HuH-7.5 (cell line): ENCODE measurements at regions not wholly inside any gene's neighbourhood (a gene's known extent, or its start where the extent isn't known, plus 50 kb on each side); places are given as distances from the start of the nearest gene placed in this dataset.
"Not testable (repeated sequence)": the region's sequence is repeated elsewhere in the genome, so short reads cannot be mapped to it uniquely, and the experiment has no call there.

Experiments used
- DNase-seq: peaks from one replicate; pipeline ENCODE4 v3.0.0; 2011; ENCODE audit warnings: low spot score

DNA sequence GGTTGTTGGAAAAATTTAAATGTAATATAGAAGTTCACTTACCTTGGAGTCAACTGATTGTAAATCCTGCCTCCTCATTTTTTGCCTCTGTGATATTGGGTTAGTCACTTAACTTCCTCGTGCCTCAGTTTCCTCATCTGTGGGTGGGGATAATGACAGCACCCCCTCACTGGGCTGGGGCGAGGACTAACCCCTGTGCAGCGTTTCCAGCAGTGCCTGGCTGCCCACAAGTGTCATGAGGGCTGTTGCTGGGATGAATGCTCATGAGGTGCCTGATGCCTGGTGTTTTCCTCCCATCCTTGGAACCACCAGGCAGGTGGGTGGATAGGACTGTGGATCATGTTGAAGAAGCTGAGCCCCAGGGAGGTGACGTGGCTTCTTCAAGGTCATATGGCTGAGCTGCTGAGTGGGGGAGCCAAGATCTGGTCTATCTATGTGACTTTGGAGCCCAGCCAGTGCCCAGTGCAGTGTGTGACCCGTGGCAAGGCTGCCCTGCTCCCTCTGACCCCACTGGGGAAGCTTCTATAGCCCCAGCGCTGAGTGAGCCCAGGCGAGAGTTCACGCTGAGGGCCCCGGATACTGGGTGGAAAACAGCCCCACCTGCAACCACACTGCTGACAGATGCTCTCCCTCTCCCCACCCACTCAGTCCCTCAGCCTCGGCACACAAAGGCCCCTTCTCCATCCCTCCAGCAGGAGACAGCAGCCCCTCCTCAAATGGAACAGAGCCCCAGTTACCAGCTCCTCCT, 446.0 kb downstream of the PTPRU start:
- no peak for DNase-seq

DNA sequence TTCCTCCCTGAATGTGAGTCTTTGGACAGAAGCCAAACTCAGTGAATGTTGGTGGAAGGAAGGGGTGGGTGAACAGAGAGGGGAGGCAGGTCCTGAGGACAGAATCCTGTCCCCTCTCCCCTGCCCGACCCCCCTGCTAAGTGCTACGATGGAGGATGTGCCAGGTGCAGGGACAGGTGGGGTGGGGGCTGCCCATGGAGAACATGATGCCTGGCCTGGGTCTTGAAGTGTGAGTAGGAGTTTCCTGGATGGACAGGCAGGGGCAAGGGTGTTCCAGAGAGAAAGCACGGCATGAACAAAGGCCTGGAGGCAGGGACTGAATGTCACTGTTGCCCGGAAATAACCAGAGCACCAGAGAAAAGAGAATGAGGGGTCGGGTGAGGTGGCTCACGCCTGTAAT, 445.1 kb downstream of the PTPRU start:
- not testable (repeated sequence) for DNase-seq

DNA sequence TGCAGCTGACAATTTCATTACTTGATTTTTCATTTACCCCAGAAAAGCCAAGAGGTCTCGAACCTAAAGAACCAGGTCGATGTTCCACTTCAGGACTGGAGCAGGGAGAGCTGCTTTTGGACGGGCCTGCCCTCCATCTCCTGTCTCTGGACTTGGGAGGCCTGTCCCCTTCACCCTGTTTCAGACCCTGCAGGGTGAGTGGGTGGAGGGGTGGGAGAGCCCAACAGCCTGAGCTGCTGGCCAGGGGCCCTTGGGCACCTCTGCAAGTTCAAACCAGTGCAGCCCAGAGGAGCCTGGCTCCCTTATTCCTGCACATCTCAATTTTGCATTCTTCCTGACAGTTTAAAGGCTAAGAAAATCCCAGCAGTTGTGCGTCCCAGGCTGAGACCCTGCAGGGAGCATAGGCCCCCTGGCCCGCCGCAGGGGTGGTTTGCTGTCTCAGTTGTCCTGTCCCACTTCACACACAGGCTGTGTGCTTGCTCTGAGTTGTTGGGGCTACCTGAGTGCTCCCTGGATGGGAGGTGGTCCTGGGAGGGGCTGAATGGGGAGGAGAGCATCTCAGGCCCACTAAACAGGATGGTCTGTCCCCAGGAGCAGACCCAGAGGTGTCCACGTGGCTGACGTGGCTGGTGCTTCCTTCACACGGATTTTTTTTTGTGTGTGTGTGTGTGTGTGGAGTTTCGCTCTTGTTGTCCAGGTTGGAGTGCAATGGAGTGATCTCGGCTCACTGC, 443.7 kb downstream of the PTPRU start:
- no peak for DNase-seq

DNA sequence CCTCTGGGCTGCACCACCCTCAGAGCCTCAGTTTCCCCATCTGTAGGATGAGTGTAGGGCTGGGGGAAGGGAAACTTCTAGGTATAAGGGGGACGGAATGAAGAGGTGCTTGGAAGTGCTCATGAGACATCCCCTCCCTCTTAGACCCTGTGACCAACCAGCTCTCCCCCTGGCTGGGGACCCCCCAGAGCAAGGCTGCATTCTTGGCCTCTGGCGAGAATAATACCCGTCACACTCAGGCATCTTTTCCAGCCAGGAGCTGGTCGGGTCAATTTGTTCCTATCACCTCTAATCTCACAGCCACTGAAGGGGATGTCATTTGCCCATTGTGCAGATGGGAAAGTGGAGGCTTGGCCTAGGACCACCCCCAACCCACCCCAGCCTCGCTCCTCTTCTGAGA, 443.0 kb downstream of the PTPRU start:
- no peak for DNase-seq

DNA sequence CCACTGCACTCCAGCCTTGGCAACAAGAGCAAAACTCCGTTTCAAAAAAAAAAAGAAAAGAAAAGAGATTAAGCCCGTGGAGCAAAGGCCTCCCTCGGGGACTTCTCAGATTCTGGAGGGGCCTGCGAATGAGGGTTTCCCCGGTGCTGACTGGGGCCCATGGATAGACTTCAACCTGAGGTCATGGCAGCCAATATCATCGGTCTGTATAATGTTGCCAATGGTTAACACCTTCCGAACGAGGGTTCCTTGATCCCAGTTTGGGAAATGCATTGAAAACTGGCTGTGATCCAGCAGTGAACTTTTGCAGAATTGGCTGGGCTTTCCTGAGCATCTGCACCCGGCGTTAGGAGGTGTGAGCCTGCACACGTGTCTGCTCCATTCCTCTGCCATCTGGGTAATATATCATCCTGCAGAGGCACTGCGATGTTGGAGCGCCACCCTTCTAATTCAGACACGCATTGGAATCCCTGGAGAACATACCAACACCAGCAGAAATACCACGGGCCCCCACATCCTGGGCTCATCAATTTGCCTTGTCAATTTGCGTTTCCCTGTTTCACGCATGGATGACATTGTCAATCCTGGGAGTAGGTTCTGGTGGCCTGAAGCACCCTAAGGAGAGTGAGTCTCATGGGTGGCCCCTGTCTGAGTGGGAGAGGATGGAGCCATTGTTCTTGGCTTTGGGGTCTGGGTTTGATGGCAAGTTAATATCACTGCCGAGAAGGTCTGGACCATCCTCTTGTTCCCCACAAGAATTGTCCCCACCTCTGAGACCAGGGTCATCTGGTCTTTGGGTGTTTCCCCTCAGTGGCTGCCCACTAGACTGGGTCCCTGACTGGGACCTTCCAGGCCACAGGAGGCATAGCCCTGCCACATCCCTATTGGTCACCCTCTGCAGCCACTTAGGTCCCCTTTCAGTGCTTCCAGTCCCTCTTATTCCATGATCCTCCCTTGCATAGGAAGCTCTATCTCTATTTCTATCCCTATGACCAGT, 441.0 kb downstream of the PTPRU start:
- no peak for DNase-seq

DNA sequence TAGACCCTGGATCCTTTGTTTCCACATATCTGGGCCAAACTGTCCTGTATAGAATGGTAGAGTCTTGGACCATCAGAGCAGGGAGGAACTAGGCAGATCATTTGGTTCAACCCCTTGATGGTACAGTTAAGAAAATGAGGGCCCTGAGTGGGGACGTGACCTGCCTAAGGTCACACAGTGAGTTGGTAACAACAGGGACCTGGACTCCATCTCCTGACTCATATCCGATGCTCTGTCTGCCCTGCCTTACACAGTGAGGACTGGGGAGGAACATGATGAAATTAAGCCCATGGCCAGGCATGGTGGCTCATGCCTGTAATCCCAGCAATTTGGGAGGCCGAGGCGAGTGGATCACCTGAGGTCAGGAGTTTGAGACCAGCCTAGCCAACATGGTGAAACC, 440.2 kb downstream of the PTPRU start:
- no peak for DNase-seq

DNA sequence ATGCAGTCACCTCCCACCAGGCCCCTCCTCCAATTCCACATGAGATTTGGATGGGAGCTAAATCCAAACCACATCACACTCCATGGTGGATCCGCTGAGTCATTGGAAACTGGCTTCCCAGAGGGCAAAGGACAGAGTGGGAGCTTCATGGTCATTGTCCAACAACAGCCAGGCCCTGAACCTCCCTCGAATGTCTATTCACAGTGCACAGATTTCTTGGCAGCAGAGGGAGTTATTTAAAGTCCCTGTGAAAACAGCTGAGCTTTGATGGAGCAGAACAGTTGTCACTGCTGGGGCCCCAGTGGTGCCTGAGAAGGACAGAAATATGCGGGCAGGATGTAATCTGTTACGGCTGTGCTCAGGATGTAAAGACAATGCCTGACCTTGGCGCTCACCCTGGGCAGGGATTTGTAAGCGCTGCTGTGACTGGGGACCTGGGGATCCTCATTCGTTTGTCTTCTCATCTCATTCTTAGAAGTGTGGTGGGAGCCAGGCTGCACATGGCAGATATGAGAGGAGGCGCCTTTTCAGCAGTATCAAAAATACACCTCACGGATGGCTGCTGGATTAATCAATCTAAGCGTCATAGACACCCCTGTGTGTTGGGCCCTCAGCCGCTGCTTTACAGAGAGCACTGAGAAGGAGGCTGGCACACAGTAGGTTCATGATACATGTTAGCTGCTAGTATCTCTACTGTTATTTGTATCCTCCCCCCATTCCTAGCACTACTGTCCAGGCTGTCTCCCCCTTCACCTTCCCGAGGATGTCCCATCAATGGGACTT, 439.4 kb downstream of the PTPRU start:
- no peak for DNase-seq

DNA sequence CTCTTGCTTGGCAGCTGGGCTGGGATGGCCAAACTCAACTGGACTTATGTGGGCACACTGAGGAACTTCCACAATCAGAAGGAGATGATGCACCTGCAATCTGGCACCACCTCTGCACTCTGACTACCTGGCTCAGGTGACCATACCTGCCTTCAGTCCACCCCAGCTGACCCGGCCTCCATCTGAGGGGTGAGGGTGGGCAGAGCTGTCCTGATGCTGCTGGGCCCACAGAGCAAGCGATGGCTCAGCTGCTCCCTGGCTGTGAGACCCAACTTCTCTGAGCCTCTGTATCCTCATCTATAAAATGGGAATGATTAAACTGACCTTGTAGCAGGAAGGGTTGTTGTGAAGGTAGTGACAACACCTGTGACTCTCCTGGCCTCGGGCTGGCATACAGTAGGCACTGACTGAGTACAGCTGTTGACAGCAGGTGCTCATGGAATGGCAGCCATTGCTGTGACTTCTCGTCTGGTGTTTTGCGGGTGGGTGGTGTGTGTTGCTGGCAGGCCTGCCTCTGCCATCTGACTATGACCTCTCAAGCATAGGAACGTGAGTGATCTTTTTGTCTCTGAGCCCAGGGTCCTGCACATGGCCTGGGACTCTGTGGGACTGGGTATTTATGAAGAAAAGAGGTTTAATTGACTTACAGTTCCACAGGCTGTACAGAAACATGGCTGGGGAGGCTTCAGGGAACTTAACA, 438.5 kb downstream of the PTPRU start:
- no peak for DNase-seq

DNA sequence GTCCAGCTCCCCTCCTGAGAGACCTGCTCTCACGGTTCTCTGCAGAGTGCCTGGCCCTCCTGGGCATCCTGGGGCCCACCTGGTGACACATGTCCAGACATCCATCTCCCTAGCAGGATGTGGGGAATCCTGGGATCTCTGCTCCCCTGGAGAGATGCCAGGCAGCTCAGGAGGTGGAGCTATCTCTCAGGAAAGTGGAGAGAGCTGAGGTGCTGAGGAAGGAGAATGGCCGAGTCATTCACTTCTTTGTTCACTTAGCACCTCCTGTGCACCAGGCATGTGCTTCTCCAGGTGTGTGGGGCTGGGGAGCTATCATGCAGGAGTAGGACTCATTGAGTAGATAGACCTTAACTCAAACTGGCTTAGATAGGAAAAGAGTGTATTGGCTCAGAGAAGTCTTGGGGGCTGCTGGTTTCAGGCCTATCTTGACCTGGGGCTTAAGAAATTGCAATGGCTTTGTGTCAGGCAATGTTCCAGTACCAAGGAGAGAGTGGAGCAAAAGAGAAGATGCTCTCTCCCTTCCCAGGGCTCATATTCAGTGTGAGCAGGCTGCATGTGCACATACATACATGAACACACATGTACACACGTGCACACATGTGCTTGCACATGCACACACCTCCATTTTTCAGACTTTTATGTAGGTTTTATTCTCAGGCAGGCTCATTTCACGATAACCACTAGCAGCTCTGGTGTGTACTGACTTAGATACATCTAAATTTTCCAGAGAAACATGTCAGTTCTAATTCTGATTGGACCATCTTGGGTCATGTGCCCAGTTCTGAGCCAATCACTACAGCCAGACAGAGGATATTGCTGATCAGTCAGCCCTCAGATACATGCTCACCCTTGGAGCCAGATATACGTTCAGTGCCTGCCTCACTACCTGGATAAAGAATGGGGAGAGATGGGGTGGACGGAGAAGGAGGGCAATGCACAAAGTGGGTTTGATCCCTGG, 437.6 kb downstream of the PTPRU start:
- DNase-seq, result no peak

DNA sequence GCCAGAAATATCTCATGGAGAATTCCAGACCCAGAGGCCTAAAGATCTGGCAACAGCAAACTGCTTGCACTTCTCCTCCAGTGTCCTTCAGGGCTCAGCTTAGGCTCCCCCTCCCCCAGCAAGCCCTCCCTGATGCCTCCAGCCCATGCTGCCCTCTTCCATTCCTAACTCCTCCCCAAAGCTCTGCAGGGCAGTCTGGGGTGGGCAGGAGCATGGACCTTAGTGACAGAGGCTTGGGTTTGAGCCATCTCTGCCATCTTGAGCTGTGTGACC, 436.8 kb downstream of the PTPRU start:
- no peak for DNase-seq

DNA sequence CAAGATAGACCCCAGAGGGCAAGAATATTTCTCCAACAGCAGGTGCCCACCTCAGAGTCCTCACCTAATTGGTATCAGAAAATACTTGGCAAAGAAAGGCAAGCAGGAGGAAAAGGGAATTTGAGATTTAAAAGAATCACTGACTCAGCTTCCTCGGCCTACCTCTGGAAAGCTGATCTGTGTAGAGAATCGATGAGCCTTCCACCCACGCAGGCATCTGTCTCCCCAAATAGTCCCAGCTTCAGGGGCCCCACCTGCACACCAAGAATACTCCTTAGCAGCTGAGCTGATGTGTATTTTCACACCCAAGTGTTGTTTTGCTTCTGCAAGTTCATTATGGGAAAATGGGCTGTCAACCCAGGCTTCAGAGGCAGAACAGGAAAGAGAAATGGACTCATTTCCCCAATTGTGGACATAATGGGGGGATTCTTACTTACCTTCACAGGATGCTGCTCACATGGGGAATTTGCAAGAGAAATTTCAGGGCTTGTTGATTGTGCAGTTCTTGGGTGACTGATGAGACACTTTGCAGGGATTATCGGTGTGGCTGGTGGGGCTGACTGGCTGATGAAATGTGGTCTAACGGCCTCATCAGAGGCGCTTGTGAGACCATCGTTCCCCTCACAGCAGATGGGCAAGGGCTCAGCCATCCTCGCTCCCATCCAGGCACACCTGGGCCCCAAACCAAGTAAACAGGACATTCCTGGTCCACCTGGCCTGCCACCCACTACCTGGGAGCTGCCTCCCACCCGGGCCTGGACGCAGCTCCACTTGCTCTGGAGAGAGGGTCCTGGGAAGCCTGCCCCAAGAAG, 436.3 kb downstream of the PTPRU start:
- no peak for DNase-seq

DNA sequence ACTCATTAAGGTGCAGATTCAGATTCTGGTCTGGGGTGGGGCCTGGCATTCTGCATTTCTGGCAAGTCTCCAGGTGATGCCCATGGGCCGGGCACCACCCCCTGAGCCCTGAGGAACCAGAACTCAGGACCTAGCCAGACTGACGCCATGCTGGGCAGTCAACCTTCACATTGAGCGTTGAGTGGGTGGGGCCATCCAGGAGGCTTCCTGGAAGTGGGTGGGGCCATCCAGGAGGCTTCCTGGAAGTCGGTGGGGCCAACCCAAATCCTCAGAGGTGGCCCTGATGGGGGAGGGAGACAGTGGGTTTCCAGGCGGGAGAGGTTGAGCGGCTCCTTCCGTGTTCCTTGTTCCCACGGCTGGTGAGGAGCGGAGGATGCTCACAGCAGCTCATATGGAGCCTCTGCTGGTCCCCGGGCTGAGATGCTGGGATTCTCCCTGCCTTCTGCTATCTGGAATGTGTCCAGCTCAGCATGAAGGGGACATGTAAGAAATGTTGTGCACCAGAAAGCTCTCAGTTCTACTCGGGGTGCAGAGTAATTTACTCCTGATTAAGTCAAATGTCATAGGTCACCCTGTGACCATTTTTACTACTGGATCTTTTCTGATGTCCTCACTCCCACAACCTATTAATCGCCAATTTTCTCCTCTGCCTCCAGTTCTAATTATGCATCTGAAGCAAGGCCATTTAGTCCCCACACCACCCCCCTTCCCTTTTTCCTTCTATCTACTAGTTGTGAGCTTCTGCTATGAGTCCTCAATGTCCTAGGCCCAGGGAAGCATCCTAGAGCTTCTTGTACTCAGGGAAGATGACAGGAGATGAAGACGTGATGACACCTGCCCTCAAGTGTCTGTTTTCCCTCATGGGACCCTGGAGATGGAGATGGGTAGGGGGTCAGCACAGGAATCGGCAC, 435.4 kb downstream of the PTPRU start:
- no peak for DNase-seq

DNA sequence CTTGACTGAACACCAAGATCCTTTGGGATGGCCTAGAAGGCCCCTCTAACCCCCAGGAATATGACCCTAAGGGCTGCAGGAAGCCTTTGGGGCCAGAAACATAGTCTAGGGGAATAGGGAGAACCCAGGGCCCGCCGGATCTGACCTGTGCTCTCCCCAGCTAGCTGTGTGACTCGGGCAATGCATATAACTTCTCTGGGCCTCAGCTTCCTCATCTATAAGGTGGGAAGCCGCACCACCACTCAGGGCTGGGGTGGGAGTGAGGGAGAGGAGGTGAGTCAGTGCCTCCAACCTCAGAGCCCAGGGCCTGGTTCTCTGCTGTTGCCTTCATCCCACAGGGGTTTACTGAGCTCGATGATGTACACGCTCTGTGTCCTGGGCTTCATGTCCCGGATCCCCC, 434.4 kb downstream of the PTPRU start:
- no peak for DNase-seq

DNA sequence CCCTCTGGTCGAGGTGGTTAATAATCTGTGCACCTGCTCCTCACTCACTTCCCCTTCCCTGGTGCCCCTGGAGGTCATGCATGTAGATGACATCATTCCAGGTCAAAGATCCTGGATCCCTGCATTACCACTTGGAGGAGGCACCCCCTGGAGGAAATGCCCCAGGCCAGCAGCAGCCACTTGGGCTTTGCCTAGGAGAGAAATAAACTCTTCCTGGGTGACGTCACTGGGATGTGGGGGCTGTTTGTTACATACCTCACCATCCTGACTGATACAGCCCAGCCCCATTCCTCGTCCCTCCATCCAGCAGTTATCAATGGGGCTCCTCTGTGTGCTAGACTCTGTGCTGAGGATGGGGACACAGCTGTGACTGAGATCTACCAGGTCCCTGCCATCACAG, 433.6 kb downstream of the PTPRU start:
- no peak for DNase-seq

DNA sequence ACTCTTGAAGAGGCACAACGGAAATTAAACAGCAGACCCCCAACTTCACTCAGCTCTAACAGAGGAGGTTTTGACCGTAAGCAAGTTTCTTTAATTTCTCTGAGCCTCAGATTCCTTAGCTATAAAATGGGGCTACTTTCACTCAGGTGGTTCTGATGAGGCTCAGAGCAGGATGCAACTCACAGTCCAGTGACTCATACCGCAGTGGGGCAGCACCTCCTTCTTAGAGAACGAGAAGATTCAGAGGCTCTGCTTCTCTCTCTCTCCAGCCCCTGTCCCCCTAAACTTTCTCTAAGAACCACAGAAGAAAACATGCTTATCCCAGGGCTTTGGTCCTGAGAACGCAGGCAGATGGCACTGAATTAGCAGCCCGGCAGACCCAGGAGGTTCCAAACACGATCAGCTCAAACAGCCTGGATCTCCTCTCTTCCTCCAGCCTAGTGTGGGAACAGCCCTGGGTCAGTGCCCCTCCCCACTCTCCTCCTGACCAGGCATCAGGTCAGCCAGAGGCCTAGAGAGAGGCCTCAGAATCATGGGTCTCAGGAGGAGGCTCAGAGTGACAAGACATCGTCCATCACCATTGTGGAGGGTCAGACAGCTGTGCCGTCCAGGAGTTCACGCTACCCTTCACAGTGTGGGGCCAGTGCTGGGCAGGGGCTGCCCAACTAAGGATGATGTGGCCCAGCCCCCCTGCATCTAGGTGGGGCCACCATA, 433.0 kb downstream of the PTPRU start:
- DNase-seq, result no peak

DNA sequence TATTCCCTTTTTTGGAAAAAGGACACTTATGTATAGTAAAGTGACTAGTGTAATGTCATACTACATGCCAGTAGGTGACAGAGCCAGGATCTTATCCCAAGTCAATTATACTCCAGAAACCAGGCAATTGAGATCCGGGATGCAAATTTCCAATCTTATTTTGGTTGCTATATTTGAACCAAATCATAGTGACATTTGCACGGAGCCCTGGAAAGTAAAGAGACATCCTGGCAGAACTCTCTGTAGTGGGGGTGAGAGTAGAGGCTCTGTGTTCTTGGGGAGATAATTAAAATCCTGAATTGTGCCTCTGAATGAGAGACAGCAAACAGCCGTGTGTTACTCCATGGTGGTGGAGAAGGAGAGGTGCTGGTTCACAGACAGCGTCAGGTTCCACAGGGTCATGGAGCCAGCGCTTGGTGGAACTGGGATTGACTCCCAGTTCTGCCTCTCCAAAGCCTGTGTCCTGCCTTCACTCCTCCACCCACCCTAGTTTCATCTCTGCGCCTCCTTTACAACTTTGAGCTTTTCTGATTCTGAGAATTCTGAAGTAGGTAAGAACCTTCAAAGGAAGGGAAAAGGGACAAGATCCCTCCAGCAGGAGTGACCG, 432.3 kb downstream of the PTPRU start:
- no peak for DNase-seq

DNA sequence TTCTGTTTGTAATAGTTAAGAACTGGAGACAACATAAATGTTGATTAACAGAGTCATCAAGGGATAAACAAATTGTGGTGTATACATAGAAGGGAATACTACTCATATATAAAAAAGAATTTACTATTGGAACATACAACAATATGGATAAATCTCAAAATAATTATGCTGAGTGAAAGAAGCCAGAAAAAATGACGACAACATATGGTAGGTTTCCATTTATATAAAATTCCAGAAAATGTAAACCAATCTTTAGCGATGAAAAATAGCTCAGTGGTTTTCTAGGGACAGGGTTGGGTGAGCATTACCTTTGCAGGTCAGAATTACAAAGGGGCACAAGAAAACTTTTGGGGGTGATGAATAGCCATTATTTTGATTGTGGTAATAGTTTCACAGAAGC, 431.6 kb downstream of the PTPRU start:
- DNase-seq, result no peak
